OCI-LY1 (cell line): ENCODE measurements at regions not wholly inside any gene's neighbourhood (a gene's known extent, or its start where the extent isn't known, plus 50 kb on each side); places are given as distances from the start of the nearest gene placed in this dataset.

ENCODE experiments used
- CTCF ChIP-seq: fragments of 200-600 bp; sonication (generic), shearing (Covaris generic); IDR thresholded peaks from 2 replicates; pipeline ENCODE4 v1.5.1; 2017; ENCODE audit warnings: mild to moderate bottlenecking, antibody characterized with exemption, low read length, moderate library complexity, mixed read lengths
- EZH2 ChIP-seq: fragments of 200-600 bp; sonication (generic), shearing (Covaris generic); IDR thresholded peaks from 2 replicates; pipeline ENCODE4 v1.8.0; 2017; ENCODE audit warnings: borderline replicate concordance, mixed run types, mild to moderate bottlenecking, antibody characterized with exemption, low read length, moderate library complexity, mixed read lengths

DNA sequence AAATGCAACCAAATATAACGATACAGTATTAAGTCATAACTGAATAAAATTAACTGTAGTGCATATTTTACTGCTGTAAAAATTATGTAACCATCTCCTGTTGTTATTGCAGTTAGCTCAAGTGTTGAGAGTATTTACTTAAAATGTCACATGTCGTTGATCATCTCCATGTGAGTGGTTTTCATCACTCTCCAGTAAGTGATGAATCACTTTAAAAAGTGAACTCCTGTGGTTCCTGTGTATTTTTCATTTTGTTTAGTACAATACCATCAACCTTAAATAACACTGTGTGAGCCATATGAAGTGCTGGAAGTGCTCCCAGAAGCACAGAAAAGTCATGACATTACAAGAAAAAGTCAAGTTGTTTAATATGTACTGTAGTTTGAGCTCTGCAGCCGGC is 104.7 kb upstream of the SLCO1B1 start:
- TF ChIP-seq CTCF (no peak), EZH2 (no peak)
